GM19324 (cell line): ENCODE measurements at regions not wholly inside any gene's neighbourhood (a gene's known extent, or its start where the extent isn't known, plus 50 kb on each side); places are given as distances from the start of the nearest gene placed in this dataset.

Source experiments
- ATAC-seq: cut with Tn5 transposase; IDR thresholded peaks from one replicate; pipeline ENCODE4 v1.9.1; 2021; ENCODE audit warnings: mild to moderate bottlenecking, moderate library complexity; ENCODE audit not compliant: unreplicated experiment, low FRiP score

DNA sequence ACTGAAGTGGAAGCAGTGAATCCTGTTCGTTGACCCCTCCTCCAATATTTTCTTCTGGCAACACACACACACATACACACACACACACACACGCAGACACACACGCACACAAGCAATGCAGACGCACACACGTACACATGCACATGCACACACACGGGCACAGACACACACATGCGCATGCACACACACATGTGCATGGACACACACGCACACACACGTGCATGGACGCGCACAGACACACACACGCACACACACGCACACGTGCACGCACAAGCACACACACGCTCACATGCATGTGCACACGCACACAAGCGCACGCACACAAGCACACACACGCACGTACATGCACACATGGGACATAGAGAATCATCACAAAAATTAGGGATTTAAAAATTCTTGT, 488.2 kb upstream of the TPK1 start:
- ATAC-seq, result no peak

DNA sequence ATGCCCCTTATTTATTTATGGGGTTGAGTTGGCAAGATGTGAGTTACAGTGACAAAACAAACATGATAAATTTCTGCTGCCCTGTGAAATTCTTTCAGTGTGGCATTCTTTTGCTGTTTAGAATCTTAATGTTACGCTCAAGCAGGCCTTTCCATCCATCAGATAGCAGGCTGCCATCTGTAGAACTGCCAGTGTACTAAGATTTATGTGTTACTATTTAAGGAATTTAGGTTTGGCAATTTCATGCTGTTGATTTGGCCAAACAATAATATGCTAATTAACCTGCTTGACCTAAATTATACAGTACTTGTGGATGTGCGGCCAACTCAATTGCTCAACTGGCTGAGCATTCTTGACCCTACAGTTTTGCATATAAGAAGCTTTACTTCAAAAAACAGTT, 477.7 kb upstream of the TPK1 start:
- ATAC-seq, result no peak

DNA sequence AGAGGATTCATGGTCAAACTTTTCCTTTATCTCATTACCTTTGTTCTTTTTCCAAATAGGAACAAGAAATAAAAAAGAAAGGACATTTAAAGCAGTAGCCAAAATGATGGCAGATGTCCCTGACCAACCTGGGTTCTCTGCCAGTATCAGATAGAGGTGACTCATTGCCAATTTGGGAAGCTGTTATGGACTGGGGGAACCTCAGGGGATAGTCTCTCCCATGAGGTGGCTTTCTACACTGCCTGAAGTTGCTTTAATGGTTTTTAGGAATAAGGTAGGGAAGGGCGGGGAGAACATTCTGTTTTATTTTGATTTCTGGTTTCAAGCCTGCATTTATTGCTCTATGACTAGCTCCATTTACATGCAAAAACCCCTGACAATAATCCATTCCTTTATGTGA, 457.9 kb upstream of the TPK1 start:
- ATAC-seq, result no peak

DNA sequence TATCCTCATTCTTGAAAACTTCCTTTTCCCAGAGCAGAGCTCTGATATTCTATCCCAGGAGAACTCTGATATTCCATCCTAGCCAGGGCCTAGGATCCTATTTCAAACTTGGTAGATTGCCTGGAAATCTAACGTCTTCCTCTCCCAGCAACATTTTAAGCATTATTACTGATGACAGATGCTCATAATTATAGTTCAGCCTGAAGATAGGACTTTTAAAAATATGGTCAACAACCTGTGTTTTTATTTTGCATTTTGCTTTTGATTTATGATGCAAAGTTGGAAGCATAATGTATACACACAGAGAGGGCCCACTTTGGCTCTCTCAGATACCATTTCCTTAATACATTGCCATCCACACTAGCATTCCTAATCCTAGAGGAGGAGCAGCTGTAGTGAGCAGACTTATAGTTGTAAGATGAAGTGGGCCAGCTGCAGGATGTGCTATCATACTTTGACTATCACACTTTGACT, 457.4 kb upstream of the TPK1 start:
- no peak for ATAC-seq

DNA sequence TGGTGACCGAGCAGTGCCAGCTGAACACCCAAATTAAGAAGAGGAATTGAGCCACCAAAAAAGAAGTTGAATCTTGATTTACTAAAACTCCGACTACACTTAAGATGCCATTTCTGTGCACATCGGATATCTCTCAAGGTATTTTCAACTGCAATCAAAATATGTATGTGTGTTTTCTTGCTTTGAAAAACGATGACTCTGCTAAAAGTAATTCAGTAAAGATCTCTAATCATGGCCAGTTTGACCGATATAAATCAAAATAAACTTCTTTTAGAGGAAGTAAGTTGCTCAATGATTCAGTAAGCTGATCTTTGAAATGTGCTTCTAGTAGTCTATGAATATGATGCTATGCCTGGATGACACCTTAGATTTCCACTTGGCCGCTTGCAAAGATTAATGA, 453.5 kb upstream of the TPK1 start:
- ATAC-seq, result no peak

DNA sequence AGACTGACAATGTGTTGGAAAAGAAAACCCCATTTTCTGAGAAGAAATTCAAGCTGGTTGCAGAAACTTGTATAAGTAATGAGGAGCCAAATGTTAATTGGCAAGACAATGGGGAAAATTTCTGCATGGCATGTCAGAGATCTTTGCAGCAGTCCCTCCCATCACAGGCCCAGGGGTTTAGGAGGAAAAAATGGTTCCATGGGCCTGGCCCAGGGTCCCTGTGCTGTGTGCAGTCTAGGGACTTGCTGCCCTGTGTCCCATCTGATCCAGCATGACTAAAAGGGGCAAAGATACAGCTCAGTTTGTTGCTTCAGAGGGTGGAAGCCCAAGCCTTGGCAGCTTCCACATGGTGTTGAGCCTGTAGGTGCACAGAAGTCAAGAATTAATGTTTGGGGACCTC, 440.3 kb upstream of the TPK1 start:
- no peak for ATAC-seq

DNA sequence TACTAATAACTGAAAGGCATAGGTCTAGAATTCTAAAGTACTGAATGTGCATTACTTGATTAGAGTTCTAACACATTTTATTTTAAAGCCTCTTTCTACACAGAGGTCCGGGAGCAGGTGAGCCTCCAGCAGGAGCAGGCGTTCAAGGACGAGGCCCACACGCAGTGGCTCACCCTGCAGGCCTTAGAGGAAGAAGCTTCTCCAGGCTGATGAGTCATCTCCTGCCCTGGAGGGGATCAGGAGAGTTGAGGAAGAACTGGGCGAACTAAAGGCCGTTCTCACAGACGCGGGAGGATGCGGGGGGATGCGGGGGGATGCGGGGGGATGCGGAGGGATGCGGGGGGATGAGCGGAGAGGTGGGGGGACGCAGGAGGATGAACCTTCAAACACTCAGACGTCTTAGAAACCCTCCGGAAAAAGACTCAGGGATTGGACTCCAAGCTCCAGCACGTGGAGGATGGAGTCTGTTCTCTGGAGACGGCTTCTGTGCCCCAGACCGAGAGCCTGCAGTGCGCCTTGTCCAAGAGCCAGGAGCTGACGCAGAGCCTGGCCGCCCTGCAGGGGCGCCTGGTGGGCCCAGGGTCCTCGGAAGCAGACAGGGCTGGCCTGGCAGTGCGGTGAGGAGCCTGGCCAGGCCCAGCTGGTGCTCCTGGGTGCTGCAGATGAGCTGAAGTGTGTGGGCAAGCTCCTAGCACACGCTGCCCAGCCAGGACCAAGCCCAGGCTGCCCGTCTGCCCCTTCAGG, 433.7 kb upstream of the TPK1 start:
- ATAC-seq, result no peak

- ATAC-seq, result no peak
These were observed 429.3 kb upstream of the TPK1 start for GRCh38 chr7:145265180-145265579.

- no peak for ATAC-seq
These were observed 428.0 kb upstream of the TPK1 start for GRCh38 chr7:145263886-145264285.

GRCh38 chr7:145252031-145252430, 416.2 kb upstream of the TPK1 start:
- no peak for ATAC-seq

GRCh38 chr7:145224775-145225174, 388.9 kb upstream of the TPK1 start:
- no peak for ATAC-seq

GRCh38 chr7:145219461-145219860, 383.6 kb upstream of the TPK1 start:
- ATAC-seq, result no peak

DNA sequence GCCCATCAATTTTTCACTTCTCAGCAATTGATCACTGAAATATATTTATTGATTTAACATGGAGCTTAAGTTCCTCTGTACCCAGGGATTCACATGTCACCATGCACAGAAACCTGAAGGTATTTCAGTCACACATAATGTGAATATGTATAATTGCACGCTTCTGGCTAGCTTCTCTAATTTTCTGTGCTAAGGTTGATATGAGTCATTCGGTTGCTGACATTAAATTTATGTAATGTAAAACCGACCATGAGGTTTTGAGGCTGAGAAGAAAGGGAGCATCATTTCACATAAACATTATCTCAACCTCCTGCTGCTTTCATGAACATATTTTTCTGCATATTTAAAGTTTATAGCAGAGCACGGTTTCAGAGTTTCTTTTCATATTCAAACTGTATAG, 381.0 kb upstream of the TPK1 start:
- no peak for ATAC-seq

DNA sequence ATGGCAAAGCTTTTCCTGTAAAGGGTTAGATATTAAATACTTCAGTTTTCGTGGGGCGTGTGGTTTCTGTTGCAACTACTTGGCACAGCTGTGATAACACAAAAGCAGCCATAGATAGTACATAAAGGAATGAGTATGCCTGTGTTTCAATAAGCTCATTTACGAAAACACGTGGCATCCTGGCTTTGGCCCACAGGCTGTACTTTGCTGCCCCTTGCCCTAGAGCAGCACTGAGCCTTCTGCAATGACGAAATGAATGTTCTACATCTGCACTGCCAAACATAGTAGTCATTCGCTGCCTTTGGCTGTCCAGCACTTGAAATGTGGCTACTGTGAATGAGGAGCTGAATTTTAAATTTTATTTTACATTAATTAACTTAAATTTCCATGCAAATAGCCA, 376.2 kb upstream of the TPK1 start:
- no peak for ATAC-seq

DNA sequence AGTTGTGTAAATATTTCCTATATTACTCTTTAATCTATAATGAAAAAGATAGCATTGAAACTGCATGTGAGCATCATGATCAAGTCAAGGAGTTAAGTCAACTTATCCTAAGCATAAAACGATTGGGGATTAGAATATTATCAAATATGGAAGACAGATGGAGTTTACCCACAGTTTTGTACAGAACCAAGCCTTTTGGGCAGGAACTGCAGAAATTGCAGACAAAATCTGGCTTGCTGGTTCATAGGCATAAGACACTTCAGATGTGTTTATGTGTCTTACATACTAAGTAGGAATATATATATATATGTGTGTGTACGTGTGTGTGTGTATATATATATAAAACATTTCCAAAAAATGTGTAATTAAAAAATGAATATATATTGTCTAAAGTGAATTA, 375.4 kb upstream of the TPK1 start:
- no peak for ATAC-seq

- ATAC-seq, result no peak
These were observed 358.1 kb upstream of the TPK1 start for GRCh38 chr7:145193951-145194350.

DNA sequence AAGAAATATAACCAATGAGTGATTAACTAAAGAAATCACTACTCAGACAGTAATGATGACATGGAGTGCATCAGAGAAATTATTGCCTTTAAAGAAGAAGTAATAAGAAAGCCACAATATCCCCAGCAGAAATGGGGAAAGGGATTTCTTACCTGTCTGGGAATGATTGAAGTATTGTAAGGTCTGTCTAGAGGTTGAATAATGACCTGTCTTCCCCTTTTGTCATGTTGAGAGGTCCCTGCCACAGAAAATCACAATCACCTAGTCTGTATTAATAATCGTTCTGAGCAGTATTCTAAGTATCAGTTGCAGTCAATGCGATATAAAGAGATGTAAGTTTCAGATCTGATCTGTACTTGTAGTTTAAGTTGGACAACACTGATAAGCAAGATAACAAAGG, 349.1 kb upstream of the TPK1 start:
- ATAC-seq, result no peak

- ATAC-seq, result no peak
These were observed 347.2 kb upstream of the TPK1 start for GRCh38 chr7:145183069-145183468.

DNA sequence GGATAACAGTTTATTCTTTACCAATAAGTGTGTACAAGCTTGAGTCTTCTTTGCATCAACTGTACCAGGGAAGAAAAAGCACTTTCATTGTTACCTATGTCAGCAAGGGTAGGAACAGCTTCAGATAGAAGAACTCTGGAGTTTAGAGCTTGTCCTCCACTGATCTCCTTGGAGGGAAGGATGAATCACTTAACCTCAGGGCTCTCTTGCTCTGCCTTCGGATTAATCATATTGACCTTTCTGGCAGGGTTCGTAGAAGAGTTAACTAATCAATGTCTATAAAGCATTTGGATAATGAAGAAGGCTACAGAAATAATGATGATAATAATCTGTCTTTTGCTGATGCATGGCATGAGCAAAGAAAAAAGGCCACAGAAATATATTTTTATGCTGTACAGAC, 339.5 kb upstream of the TPK1 start:
- no peak for ATAC-seq

DNA sequence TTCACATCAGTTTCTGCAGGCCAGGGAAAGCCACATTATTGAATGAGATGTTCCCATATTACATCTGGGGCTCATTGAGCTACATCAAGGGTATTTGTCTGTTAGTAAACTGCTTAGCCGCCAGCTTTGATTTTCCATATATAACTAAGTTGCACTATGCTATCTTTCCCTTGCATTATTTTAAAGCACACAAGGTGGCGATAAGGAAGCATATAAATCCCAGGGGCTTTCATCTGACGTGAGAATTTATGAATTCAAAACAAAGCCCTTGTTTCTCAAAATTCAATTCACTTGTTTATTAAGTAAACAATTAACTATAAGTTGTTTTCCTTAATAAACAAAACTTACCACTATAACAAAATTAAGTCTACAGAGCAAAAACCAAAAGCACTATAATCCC, 334.1 kb upstream of the TPK1 start:
- no peak for ATAC-seq

DNA sequence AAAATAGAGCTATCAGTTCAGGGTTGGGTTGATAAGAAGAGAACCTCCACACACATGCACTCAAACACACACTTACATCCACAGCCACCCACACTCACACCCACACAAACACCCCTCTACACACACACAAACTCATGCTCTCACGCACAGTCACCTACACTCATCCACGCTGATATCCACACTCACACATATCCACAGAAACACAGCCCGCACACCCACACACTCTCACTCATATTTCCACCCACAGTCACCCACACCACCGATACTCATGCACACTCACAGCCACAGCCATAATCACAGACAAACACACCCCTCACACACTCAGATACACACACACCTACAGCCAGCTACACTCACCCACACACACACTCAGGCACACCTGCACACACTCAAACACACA, 333.0 kb upstream of the TPK1 start:
- ATAC-seq, result no peak

DNA sequence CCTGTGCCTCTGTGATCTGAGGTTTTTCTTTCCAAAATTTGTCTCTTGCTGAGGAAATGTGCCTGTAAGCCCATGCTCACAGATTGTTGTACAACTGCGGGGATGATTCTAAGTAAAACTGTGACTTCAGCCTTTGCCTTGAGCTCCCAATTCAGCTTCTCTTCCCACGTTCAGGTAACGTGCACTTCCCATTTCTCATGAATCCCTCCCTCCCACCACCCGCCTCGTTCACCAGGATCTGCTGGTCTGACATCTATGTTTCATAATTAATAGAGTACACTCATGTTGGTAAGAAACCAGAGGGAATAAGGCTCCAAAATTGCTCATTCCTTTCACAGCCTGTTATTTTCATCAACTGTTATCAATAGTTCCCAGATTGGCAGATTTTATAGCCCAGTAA, 332.6 kb upstream of the TPK1 start:
- no peak for ATAC-seq

DNA sequence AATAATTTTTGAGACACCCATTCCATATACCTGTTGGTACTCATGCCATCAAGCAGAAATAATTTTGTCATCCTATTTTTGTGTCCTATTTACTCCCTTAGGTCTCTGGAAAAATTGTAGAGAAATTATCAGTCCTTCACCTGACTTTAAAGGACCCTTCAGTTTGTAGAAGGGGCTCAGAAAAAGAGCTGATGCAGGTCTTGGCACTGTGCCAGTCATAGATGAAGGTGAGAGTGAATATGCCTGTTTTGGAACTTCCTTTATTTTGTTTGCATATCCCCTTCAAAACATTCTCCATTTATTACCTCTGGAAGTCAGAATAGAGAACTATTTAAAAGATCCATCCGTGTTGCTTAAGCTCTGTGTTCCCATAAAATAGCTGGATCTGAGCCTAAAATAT, 321.0 kb upstream of the TPK1 start:
- no peak for ATAC-seq
